ENCODE measurements at regions not wholly inside any gene's neighbourhood (a gene's known extent, or its start where the extent isn't known, plus 50 kb on each side); places are given as distances from the start of the nearest gene placed in this dataset.

DNA sequence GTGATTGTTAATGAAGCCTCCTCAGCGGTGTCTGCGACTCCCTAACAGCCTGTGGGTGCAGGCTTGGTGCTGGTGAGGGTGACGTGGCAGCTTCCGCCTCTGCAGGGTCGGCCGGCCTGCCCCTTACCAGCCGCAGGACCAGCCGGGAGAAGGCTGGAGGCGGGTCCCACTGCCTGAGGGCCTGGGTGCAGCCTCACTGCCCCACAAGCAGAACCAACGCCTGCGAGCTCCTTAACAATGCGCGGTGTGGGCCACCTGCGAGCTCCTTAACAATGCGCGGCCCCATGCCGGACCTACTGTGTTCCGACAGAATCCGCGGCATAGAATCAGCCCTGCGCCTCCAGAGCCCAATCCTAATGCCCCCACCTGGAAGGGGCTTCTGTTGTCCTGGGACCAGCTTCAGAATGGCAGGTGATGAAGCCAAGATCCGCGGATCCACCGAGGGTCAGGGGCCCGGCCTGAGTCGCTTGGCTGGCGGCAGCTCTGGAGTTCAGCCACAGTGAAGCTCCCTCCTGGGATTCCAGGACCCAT is 54.4 kb upstream of the AJAP1 start:
- DNase-seq = no peak

DNA sequence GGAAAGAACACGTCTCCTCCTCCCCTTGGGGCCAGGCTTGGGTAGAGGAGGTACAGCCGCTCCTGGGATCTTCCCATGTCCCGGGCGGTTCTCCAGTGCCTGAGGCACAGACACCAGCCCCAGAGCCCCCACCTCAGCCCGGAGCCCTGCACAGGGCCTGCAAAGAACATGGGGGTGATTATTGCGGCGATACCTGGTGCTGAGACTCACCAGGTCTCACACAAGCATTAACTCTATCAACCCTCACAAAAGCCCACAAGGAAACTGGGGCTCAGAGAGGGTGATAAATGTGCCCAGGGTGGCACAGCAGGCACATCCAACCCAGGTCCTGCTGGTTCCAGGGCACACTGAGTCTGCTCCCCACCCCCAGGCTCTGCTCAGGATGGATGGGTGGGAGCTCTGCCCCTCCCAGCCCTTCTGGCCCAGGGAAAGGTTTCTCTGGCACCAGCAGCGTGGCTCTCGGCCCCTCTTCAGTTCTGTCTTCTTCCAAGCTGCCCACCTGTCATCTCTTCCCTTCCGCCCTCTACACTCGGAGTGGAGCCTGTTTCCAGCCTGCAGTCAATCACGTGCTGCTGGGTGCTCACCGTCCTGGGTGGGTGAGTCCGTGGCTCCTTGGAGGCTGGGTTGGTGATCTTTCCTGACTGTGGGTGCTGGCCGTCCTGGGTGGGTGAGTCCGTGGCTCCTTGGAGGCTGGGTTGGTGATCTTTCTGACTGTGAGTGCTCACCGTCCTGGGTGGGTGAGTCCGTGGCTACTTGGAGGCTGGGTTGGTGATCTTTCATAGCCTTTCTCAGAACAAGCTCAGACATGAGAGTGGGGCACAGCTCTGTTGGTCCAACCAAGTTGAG is 53.6 kb upstream of the AJAP1 start:
- DNase-seq = no peak

DNA sequence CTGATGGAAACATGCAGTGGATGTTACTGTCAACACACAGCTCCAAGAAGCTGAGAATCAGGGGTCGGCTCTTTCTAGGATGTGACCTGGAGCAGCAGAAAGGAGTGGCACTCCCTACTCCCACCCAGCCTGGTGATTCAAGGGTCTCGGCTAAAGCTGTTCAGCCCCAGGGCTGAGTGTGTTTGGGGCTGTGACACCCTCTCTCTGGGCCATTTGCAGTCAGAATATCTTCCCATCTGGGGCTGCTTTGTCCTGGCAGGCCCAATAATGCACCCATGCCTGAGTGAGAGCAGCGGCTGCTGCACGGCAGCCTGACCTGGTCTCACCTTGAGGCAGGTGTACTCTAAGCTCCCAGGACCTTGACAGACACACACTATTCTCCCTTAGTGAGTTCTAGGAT is 52.5 kb upstream of the AJAP1 start:
- DNase-seq = no peak

DNA sequence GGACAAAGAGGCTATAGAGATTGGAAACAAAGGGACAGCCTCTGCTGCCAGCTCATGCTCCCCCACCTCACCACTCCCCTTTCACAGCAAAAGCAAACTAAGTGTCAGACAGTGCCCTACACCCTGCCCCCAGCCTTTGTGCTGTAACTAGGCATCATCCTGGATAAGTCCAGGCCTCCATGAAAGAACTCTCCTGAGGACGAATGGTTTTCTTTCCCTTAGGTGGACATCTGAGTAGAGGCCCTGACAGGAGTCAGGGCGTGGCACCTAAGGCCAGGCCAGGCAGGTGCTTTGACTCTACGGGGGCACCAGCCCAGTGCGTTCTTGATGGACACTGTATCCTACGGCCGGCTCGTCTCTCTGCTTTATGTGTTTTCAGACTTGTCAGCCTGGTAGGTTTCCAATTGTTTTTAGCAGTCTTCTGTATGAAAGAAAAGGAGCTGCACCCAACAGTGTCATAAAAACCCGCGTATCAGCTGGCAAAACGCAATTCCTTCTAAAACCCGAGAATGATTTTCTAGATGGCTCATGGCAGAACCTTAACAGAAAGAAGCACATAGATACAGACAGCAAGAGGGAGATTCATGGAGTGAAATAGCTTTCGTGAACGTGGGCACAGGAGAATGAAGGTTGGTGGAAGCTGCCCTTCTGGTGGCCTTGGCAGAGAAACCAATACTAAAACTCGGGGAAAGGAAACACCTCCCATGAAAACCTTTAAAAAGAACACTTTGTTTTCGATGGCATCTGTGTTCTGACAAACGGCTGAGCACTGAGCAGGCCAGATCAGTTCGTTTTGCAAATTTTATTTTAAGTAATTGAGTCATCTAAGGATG is 51.7 kb upstream of the AJAP1 start:
- DNase-seq = no peak

DNA sequence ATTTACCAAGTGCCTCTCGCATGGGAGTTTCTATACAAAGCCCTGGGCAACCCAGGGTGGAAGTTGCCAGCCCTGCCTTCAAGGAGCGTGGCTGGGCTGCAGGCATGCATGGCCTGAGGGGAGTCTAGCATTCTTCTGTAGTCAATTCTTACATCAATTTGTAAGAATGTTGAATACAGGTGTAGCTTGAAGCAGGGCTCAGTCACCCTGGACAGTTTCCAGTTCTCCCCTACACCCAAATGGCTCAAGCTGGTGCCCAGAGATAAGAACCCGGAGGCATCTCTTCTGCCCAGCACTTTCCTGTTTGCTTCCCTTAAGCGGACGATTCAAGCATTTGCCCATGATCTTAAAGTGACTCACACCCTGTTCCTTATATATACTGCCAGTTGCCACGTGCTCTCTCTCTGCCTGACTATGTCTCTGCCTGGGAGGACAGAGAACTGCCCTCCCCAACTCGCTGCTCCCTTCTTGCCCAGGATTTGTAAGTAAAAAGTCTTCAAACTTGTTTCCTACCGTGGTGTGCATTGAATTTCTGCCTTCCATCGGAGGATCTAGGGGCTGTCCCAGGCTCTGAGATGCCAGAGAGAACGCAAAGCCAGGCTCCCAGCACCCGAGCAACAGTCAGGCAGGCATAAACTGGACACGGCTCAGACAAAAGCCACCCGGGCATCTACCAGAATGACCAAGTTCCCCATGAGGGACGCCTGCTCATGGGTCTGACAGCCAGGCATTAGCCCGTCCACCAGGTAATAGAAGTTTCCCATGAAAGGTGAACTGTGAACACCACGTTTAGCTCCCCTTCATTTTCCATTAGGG is 50.9 kb upstream of the AJAP1 start:
- DNase-seq = no peak

All from NCI-H1417 (cell line).